ENCODE measurements at regions not wholly inside any gene's neighbourhood (a gene's known extent, or its start where the extent isn't known, plus 50 kb on each side); places are given as distances from the start of the nearest gene placed in this dataset.

DNA sequence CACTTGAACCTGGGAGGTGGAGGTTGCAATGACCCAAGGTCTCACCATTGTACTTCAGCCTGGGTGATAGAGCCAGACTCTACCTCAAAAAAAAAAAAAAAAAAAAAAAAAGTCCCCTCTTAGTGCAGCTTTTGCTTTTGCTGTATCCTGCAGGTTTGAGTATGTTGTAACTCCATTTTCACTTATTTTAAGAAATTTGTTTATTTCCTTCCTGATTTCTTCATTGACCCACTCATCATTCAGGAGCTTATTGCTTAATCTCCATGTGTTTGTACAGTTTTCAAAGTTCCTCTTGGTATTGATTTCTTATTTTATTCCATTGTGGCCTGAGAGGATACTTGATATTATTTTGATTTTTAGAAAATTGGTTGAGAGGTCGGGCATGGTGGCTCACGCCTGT is 50.9 kb upstream of the AK4 start:
- TF ChIP-seq POLR2AphosphoS5 (IDR thresholded peaks at IDR 0.05; ENCODE audit: low read depth, low read length), result no peak
- TF ChIP-seq POLR2A (IDR thresholded peaks at IDR 0.05; ENCODE audit: low read depth, low read length), result no peak
